B cell (primary cell): ENCODE measurements at regions not wholly inside any gene's neighbourhood (a gene's known extent, or its start where the extent isn't known, plus 50 kb on each side); places are given as distances from the start of the nearest gene placed in this dataset.

Experiments
- ATAC-seq: fragments of 200-7000 bp; cut with Tn5 transposase; one replicate; pipeline ENCODE4 v1.10.0; 2021; ENCODE audit warnings: low read depth, mild to moderate bottlenecking, moderate number of reproducible peaks, moderate library complexity
- CTCF ChIA-PET: fragments of 350-600 bp; sonication (Branson Sonifier 250); formaldehyde crosslinking; loops from one replicate; lab custom pipeline; 2021; ENCODE audit warnings: antibody characterized with exemption, inconsistent platforms; lab: Charles Lee
- POLR2A ChIA-PET: fragments of 350-600 bp; sonication (Branson Sonifier 250); formaldehyde crosslinking; loops from one replicate; lab custom pipeline; 2021; ENCODE audit warnings: antibody characterized with exemption; lab: Charles Lee
- DNase-seq: peaks from one replicate; pipeline ENCODE4 v3.0.0; 2013
- H2AFZ ChIP-seq: 2 replicates; pipeline ENCODE4 v1.6.1; 2012; ENCODE audit warnings: mild to moderate bottlenecking, low read depth, low read length; ENCODE audit not compliant: insufficient read depth, poor library complexity, severe bottlenecking
- H3K27ac ChIP-seq, 2 donors: 1 replicate in 1 of 2; 2 replicates in 1 of 2; pipeline ENCODE4 v1.5.1; 2012 to 2013; ENCODE audit warnings: low read length in 2 of 2, mild to moderate bottlenecking in 2 of 2, moderate library complexity in 1 of 2
- H3K27me3 ChIP-seq, 4 experiments: fragments of 200-600 bp in 1 of 4; sonication (generic) in 1 of 4; replicated peaks in 1 of 4; 1 replicate in 2 of 4; 2 replicates in 2 of 4; pipeline versions ENCODE4 v1.6.1 to v1.7.0; 2013 to 2016; ENCODE audit warnings: low read length in 3 of 4, mild to moderate bottlenecking in 2 of 4, mixed read lengths in 1 of 4, moderate library complexity in 1 of 4; ENCODE audit not compliant: insufficient read depth in 4 of 4, control insufficient read depth in 3 of 4; ENCODE audit errors: control extremely low read depth in 1 of 4
- H3K36me3 ChIP-seq, 2 experiments: replicated peaks in 1 of 2; 1 replicate in 1 of 2; 2 replicates in 1 of 2; pipeline versions ENCODE4 v1.6.1 to v1.7.1; 2013; ENCODE audit warnings: low read length in 1 of 2; ENCODE audit not compliant: insufficient read depth in 2 of 2, control insufficient read depth in 1 of 2; ENCODE audit errors: control extremely low read depth in 1 of 2, extremely low read depth in 1 of 2
- H3K4me1 ChIP-seq, 2 donors: fragments of 200-600 bp in 1 of 2; sonication (generic) in 1 of 2; 1 replicate in 1 of 2; 2 replicates in 1 of 2; pipeline versions ENCODE4 v1.5.1 to v1.6.1; 2013 to 2017; ENCODE audit warnings: low read length in 2 of 2; ENCODE audit not compliant: control insufficient read depth in 2 of 2, insufficient read depth in 2 of 2
- H3K4me2 ChIP-seq: replicated peaks from 2 replicates; pipeline ENCODE3; 2012; ENCODE audit warnings: mild to moderate bottlenecking, low read depth, low read length; ENCODE audit not compliant: poor library complexity, severe bottlenecking
- H3K4me3 ChIP-seq, 5 experiments: fragments of 200-600 bp in 1 of 5; sonication (generic) in 1 of 5; 1 replicate in 3 of 5; 2 replicates in 2 of 5; pipeline versions ENCODE4 v1.5.1 to v1.7.0; 2011 to 2016; ENCODE audit warnings: low read length in 4 of 5, mild to moderate bottlenecking in 4 of 5, low read depth in 2 of 5, control low read depth in 1 of 5, moderate library complexity in 1 of 5; ENCODE audit not compliant: insufficient read depth in 1 of 5; ENCODE audit errors: control extremely low read depth in 1 of 5, extremely low read depth in 1 of 5
- H3K79me2 ChIP-seq: fragments of 200-600 bp; sonication (generic); one replicate; pipeline ENCODE4 v1.6.0; 2016; ENCODE audit warnings: low read length; ENCODE audit not compliant: control insufficient read depth, insufficient read depth
- H3K9ac ChIP-seq: fragments of 200-600 bp; sonication (generic); 2 replicates; pipeline ENCODE4 v1.6.1; 2017; ENCODE audit warnings: mild to moderate bottlenecking, low read length, moderate library complexity
- H3K9me3 ChIP-seq, 3 donors: one replicate each; pipeline versions ENCODE4 v1.6.1 to v1.7.1; 2013; ENCODE audit warnings: low read length in 2 of 3; ENCODE audit not compliant: control insufficient read depth in 2 of 3, insufficient read depth in 1 of 3; ENCODE audit errors: control extremely low read depth in 1 of 3
- H4K20me1 ChIP-seq: 2 replicates; pipeline ENCODE4 v1.6.0; 2012; ENCODE audit warnings: mild to moderate bottlenecking, low read length; ENCODE audit not compliant: insufficient read depth, control insufficient read depth, poor library complexity, severe bottlenecking
- H3K27ac Mint-ChIP-seq: one replicate; pipeline ENCODE4 v1.8.0; 2021; ENCODE audit warnings: mixed read lengths
- H3K27me3 Mint-ChIP-seq: one replicate; pipeline ENCODE4 v1.8.0; 2021; ENCODE audit warnings: mixed read lengths
- H3K4me1 Mint-ChIP-seq: one replicate; pipeline ENCODE4 v1.8.0; 2021; ENCODE audit warnings: mixed read lengths
- H3K4me3 Mint-ChIP-seq: one replicate; pipeline ENCODE4 v1.8.0; 2021; ENCODE audit warnings: mixed read lengths
- H3K9me3 Mint-ChIP-seq: one replicate; pipeline ENCODE4 v1.8.0; 2022; ENCODE audit warnings: mixed read lengths; ENCODE audit not compliant: insufficient read depth
- EZH2 ChIP-seq: IDR thresholded peaks from 2 replicates; pipeline ENCODE4 v1.6.1; 2012; ENCODE audit warnings: borderline replicate concordance, low read depth, mild to moderate bottlenecking, moderate library complexity, low read length; ENCODE audit not compliant: insufficient read depth, poor library complexity, severe bottlenecking
- WGBS: methylation state at CpG from one replicate; pipeline ENCODE4 v1.1.5; 2013; ENCODE audit warnings: missing lambda C conversion rate; ENCODE audit not compliant: insufficient coverage; 5-methylcytosine and 5-hydroxymethylcytosine counted together
- intact Hi-C: fragments of 100-400 bp; cut with micrococcal nuclease; formaldehyde crosslinking; loops from one replicate; pipeline ENCODE4 v1.10.0; 2022
- TF ChIP-seq, protein P1 (sequence below): fragments of 200-600 bp; IDR thresholded peaks from one replicate; pipeline ENCODE4 v1.8.0; 2022; ENCODE audit warnings: antibody characterized with exemption, mild to moderate bottlenecking

GRCh38 chr5:175347027-175347426, 97.0 kb downstream of the DRD1 start:
- no peaks in the 10 kb centered on the region for H3K79me2 ChIP-seq
- H3K4me3 ChIP-seq: no peak overlapping the region
- H3K36me3 ChIP-seq: no peaks in the 10 kb centered on the region
- TF ChIP-seq, protein P1, sequence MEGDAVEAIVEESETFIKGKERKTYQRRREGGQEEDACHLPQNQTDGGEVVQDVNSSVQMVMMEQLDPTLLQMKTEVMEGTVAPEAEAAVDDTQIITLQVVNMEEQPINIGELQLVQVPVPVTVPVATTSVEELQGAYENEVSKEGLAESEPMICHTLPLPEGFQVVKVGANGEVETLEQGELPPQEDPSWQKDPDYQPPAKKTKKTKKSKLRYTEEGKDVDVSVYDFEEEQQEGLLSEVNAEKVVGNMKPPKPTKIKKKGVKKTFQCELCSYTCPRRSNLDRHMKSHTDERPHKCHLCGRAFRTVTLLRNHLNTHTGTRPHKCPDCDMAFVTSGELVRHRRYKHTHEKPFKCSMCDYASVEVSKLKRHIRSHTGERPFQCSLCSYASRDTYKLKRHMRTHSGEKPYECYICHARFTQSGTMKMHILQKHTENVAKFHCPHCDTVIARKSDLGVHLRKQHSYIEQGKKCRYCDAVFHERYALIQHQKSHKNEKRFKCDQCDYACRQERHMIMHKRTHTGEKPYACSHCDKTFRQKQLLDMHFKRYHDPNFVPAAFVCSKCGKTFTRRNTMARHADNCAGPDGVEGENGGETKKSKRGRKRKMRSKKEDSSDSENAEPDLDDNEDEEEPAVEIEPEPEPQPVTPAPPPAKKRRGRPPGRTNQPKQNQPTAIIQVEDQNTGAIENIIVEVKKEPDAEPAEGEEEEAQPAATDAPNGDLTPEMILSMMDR: no peak
- TF ChIP-seq EZH2: no peak
- no peak overlapping the region for H3K4me2 ChIP-seq
- H3K27me3 ChIP-seq: no peaks in the 10 kb centered on the region
- WGBS: 60% methylated on average over 1 of the region's 5 CpGs
- H3K9me3 ChIP-seq: peaks cover 0 to 14% (median 0%) of the 10 kb centered on the region in 3 donors
- CTCF ChIA-PET: no interaction called here
- intact Hi-C loops: no loop called here
- POLR2A ChIA-PET: no interaction called here
- no peak overlapping the region for H3K4me3 Mint-ChIP-seq
- no peaks in the 10 kb centered on the region for H3K4me1 ChIP-seq
- DNase-seq (no peak), ATAC-seq (no peak)
- H3K9ac ChIP-seq: no peak overlapping the region
- H4K20me1 ChIP-seq: no peaks in the 10 kb centered on the region
- no peak overlapping the region for H3K27ac ChIP-seq
- H3K9me3 Mint-ChIP-seq: no peaks in the 10 kb centered on the region
- H3K27me3 Mint-ChIP-seq: peaks cover 5% of the 10 kb centered on the region
- H3K27ac Mint-ChIP-seq: no peak overlapping the region
- H3K4me1 Mint-ChIP-seq: no peaks in the 10 kb centered on the region
- no peak overlapping the region for H2AFZ ChIP-seq

GRCh38 chr5:175344331-175345195, 99.4 kb downstream of the DRD1 start:
- Histone ChIP-seq H3K27ac (no peak overlapping the region), H3K9ac (no peak overlapping the region), H4K20me1 (no peaks in the 10 kb centered on the region), H2AFZ (no peak overlapping the region), H3K36me3 (no peaks in the 10 kb centered on the region), H3K9me3 (peaks cover 0 to 4% (median 0%) of the 10 kb centered on the region in 3 donors), H3K79me2 (no peaks in the 10 kb centered on the region), H3K27me3 (no peaks in the 10 kb centered on the region), H3K4me2 (no peak overlapping the region), H3K4me3 (no peak overlapping the region), H3K4me1 (no peaks in the 10 kb centered on the region)
- DNase-seq (no peak), ATAC-seq (no peak)
- Mint-ChIP-seq H3K4me3 (no peak overlapping the region), H3K4me1 (no peaks in the 10 kb centered on the region), H3K27ac (no peak overlapping the region), H3K27me3 (no peaks in the 10 kb centered on the region), H3K9me3 (no peaks in the 10 kb centered on the region)
- intact Hi-C loops: no loop called here
- ChIA-PET POLR2A (no interaction called here), CTCF (no interaction called here)
- 50% methylated on average over 1 of the region's 4 CpGs for WGBS
- no peak for TF ChIP-seq EZH2
- TF ChIP-seq, protein P1: no peak
